HUES64 (cell line): ENCODE measurements at regions not wholly inside any gene's neighbourhood (a gene's known extent, or its start where the extent isn't known, plus 50 kb on each side); places are given as distances from the start of the nearest gene placed in this dataset.

Experiments used
- H3K27ac ChIP-seq: 2 replicates; pipeline ENCODE4 v1.7.0; 2013; ENCODE audit warnings: low read depth, low read length, inconsistent platforms
- H3K27me3 ChIP-seq: 2 replicates; pipeline ENCODE4 v1.6.1; 2013; ENCODE audit warnings: mild to moderate bottlenecking, low read length; ENCODE audit not compliant: insufficient read depth
- H3K36me3 ChIP-seq: 2 replicates; pipeline ENCODE4 v1.6.1; 2013; ENCODE audit warnings: mild to moderate bottlenecking, low read length; ENCODE audit not compliant: insufficient read depth
- H3K4me1 ChIP-seq: 2 replicates; pipeline ENCODE4 v1.6.1; 2013; ENCODE audit warnings: mild to moderate bottlenecking, low read length, moderate library complexity; ENCODE audit not compliant: insufficient read depth
- H3K4me3 ChIP-seq: 2 replicates; pipeline ENCODE4 v1.5.1; 2013; ENCODE audit warnings: mild to moderate bottlenecking, low read length, moderate library complexity
- H3K9ac ChIP-seq: 2 replicates; pipeline ENCODE4 v1.6.1; 2013; ENCODE audit warnings: mild to moderate bottlenecking, low read depth, low read length
- H3K9me3 ChIP-seq: 2 replicates; pipeline ENCODE4 v1.6.1; 2013; ENCODE audit warnings: low read depth, low read length; ENCODE audit not compliant: insufficient read depth
- WGBS: fragments of 150-250, 120-280 bp; methylation state at CpG from one replicate; pipeline ENCODE4 v1.1.7; 2013; ENCODE audit warnings: missing lambda C conversion rate; 5-methylcytosine and 5-hydroxymethylcytosine counted together

GRCh38 chr1:36643371-36644270 lies 160.9 kb upstream of the CSF3R start:
- no peaks in the 10 kb centered on the region for H3K27me3 ChIP-seq

DNA sequence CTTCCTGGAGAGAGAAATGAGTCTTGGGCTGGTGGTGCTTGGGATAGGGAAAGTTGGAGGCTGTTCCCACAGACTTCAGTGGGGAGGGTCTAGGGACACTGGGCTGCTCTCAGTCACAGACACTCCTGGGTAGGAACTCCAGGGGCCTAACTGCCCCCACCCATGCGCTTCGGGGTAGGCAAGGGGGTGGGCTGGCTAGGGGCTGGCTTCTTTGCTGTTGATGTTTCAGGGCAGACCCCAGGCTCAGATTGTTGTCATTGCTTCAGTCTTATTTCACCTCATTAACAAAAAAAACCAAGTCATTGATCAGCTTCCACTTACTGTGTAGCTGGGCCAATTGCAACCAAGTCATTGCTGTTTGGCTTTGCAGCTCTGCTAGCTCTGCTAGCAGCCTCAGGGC lies 160.1 kb upstream of the CSF3R start:
- Histone ChIP-seq H3K4me3 (no peak overlapping the region), H3K27me3 (no peaks in the 10 kb centered on the region), H3K36me3 (no peaks in the 10 kb centered on the region), H3K4me1 (peaks cover 7% of the 10 kb centered on the region; the same call in 1 of the 2 replicates), H3K9ac (no peak overlapping the region), H3K9me3 (no peaks in the 10 kb centered on the region), H3K27ac (no peak overlapping the region)
- 94% methylated on average over 2 of the region's 2 CpGs for WGBS

More at GRCh38 chr1:36643371-36644270, 160.9 kb upstream of the CSF3R start:
- Histone ChIP-seq H3K4me3 (no peak overlapping the region), H3K4me1 (peaks cover 7% of the 10 kb centered on the region; the same call in 1 of the 2 replicates), H3K9ac (no peak overlapping the region; the same call in 1 of the 2 replicates), H3K9me3 (no peaks in the 10 kb centered on the region), H3K36me3 (no peaks in the 10 kb centered on the region), H3K27ac (no peak overlapping the region)
- WGBS, result 92% methylated on average over 13 of the region's 13 CpGs

- Histone ChIP-seq H3K27me3 (no peaks in the 10 kb centered on the region), H3K27ac (no peak overlapping the region), H3K4me1 (no peaks in the 10 kb centered on the region), H3K4me3 (no peak overlapping the region), H3K9me3 (no peaks in the 10 kb centered on the region), H3K9ac (no peak overlapping the region), H3K36me3 (no peaks in the 10 kb centered on the region)
- 97% methylated on average over 1 of the region's 1 CpG for WGBS
These were observed 159.1 kb upstream of the CSF3R start for GRCh38 chr1:36641776-36642175.

DNA sequence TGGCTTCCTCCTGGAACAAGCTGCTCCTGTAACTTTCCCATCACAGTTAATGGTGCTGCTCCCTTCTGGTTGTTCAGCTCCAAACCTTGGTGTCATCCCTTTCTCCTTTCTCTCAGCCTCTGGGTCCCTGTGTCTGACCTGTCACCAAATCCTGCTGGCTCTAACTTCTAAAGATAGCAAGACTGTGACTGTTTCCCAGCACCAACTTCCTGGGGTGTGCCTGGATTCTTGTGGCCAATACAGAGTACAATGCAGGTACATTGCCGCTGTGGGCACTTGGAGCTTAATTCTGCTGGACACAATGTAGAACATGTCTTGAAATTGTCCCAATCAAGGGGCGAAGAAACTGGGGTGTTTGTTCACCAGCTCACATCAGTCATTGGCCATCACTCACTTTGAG lies 156.7 kb upstream of the CSF3R start:
- Histone ChIP-seq H3K27me3 (no peaks in the 10 kb centered on the region), H3K27ac (no peak overlapping the region), H3K4me1 (no peaks in the 10 kb centered on the region), H3K9ac (no peak overlapping the region), H3K36me3 (no peaks in the 10 kb centered on the region), H3K9me3 (no peaks in the 10 kb centered on the region), H3K4me3 (no peak overlapping the region)
- WGBS, result 84% methylated on average over 2 of the region's 2 CpGs

DNA sequence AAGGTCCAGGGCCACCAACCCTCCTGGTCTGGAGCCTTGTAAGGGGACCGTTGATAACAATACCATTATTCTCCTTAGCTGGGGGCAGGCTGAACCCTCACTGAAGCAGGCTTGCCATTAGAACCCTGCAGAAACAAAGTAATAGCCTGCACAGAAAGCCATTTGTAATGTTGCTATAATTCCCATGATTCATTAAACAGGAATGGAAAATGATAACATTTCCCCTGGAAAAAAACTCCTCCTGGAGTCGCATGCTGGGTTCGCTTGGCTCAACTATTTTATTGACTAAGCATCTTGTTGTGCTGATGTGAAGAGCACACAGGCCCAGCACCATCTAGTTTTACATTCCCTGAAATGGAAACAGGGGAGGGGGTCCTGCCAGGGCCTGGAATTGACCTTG lies 155.6 kb upstream of the CSF3R start:
- no peaks in the 10 kb centered on the region for H3K36me3 ChIP-seq
- no peak overlapping the region for H3K4me3 ChIP-seq
- H3K4me1 ChIP-seq, result no peaks in the 10 kb centered on the region
- no peaks in the 10 kb centered on the region for H3K9me3 ChIP-seq
- 80% methylated on average over 3 of the region's 3 CpGs for WGBS
- no peaks in the 10 kb centered on the region for H3K27me3 ChIP-seq
- H3K27ac ChIP-seq, result no peak overlapping the region
- no peak overlapping the region for H3K9ac ChIP-seq

DNA sequence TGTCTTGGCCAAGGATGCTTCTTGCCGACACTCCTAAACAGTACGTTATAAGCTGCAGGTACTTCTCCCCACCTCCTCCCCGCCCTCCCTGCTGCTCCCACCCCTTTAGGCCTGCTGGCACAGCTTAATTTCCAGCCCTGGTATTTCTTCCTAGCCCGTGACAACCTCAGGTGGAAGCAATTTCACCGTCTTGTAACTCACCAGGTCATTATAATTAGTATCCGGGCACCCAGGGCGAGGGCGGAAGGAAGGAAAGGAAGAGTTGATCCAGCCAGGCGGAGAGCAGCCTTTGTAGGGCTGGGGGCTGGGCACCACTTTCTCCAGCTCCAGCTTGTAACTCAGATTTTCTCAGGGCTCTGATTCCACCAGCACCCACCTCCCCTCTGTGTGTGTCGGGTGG lies 153.5 kb upstream of the CSF3R start:
- Histone ChIP-seq H3K4me3 (no peak overlapping the region), H3K27me3 (no peaks in the 10 kb centered on the region), H3K4me1 (no peaks in the 10 kb centered on the region), H3K27ac (no peak overlapping the region), H3K9ac (no peak overlapping the region), H3K9me3 (no peaks in the 10 kb centered on the region), H3K36me3 (no peaks in the 10 kb centered on the region)
- 86% methylated on average over 9 of the region's 10 CpGs for WGBS

- Histone ChIP-seq H3K27me3 (no peaks in the 10 kb centered on the region), H3K4me1 (no peaks in the 10 kb centered on the region), H3K9ac (no peak overlapping the region), H3K27ac (no peak overlapping the region), H3K9me3 (no peaks in the 10 kb centered on the region), H3K36me3 (no peaks in the 10 kb centered on the region), H3K4me3 (no peak overlapping the region)
- WGBS, result 97% methylated on average over 3 of the region's 5 CpGs
These were observed 152.6 kb upstream of the CSF3R start for GRCh38 chr1:36635284-36635683.

DNA sequence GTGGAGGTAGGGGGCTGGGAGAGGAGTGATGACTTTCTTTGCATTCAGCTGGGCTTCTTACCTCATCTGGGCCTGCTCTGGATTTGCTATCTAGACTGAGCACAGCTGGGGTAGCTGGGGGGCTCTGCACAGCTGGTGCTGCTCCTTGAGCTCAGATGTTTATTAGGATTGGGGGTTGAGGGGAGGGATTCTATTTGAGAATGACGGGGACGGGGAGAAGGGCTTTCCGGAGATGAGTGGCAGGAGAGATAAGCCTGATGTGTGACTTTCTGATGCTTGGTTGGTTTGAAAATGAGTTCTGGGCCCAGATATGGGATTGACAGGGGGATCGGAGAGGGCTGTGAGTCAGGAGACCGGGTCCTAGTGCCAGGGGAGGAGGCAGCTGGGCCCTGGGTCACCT lies 146.1 kb upstream of the CSF3R start:
- H3K27me3 ChIP-seq, result no peaks in the 10 kb centered on the region
- no peaks in the 10 kb centered on the region for H3K36me3 ChIP-seq
- H3K27ac ChIP-seq, result no peak overlapping the region
- H3K9me3 ChIP-seq, result no peaks in the 10 kb centered on the region
- WGBS, result 89% methylated on average over 5 of the region's 5 CpGs
- no peak overlapping the region for H3K4me3 ChIP-seq
- H3K4me1 ChIP-seq, result peaks cover 15% of the 10 kb centered on the region
- H3K9ac ChIP-seq, result no peak overlapping the region

GRCh38 chr1:36626435-36626834 lies 143.7 kb upstream of the CSF3R start:
- Histone ChIP-seq H3K27ac (no peak overlapping the region), H3K9me3 (peaks cover 6% of the 10 kb centered on the region; the same call in 1 of the 2 replicates), H3K36me3 (no peaks in the 10 kb centered on the region), H3K27me3 (no peaks in the 10 kb centered on the region), H3K4me1 (peaks cover 15% of the 10 kb centered on the region), H3K4me3 (no peak overlapping the region), H3K9ac (no peak overlapping the region)

DNA sequence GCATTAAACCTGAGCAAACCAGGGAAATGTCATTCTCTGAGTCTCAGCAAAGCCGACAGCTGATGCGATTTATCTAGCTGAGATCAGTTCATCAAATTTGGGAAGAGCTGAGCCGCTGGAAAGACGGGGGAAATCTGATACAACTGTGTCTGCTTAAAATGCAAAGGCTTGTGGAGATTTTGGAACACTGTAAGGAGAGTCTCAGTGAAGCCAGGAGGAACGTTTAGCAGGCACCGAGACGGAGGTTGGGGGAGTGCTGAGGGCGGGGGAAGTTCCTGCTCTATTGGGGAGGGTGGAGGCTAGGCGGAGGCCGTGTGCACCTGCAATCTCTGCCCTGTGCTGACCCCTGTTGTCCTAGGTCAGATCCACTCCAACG lies 143.2 kb upstream of the CSF3R start:
- H3K27me3 ChIP-seq, result no peaks in the 10 kb centered on the region
- H3K36me3 ChIP-seq, result no peaks in the 10 kb centered on the region
- peaks cover 11% of the 10 kb centered on the region; the same call in 1 of the 2 replicates for H3K9me3 ChIP-seq
- no peak overlapping the region for H3K27ac ChIP-seq
- H3K4me1 ChIP-seq, result peaks cover 15% of the 10 kb centered on the region
- H3K9ac ChIP-seq, result no peak overlapping the region
- 70% methylated on average over 11 of the region's 11 CpGs for whole genome bisulfite sequencing
- H3K4me3 ChIP-seq, result no peak overlapping the region

GRCh38 chr1:36625253-36625934 lies 142.7 kb upstream of the CSF3R start:
- Histone ChIP-seq H3K27me3 (no peaks in the 10 kb centered on the region), H3K36me3 (no peaks in the 10 kb centered on the region), H3K9ac (no peak overlapping the region), H3K4me3 (no peak overlapping the region), H3K9me3 (peaks cover 13% of the 10 kb centered on the region; the same call in 1 of the 2 replicates), H3K4me1 (peaks cover 15% of the 10 kb centered on the region), H3K27ac (no peak overlapping the region)
- 83% methylated on average over 6 of the region's 6 CpGs for WGBS
